ENCODE measurements at regions not wholly inside any gene's neighbourhood (a gene's known extent, or its start where the extent isn't known, plus 50 kb on each side); places are given as distances from the start of the nearest gene placed in this dataset.

- Histone ChIP-seq H3K79me2 (ENCODE audit: insufficient read depth, low read depth, low read length) (no peaks in the 10 kb centered on the region), H3K9me2 (ENCODE audit: insufficient read depth, low read length) (no peaks in the 10 kb centered on the region), H3K27ac (ENCODE audit: low read depth, low read length, poor library complexity, severe bottlenecking) (peak overlapping the region; percentile 97), H3K36me3 (ENCODE audit: insufficient read depth, low read length) (no peaks in the 10 kb centered on the region), H3K9me3 (ENCODE audit: low read length) (peaks cover 6% of the 10 kb centered on the region; the same call in 1 of the 2 replicates), H2AFZ (ENCODE audit: low read length) (peak overlapping the region; percentile 35; the same call in 1 of the 2 replicates), H3K4me1 (ENCODE audit: insufficient read depth, low read length, poor library complexity, severe bottlenecking) (peaks cover 77% of the 10 kb centered on the region), H4K20me1 (ENCODE audit: insufficient read depth, low read length) (no peaks in the 10 kb centered on the region), H3K4me3 (ENCODE audit: low read depth, low read length, poor library complexity, severe bottlenecking) (no peak overlapping the region), H3K4me2 (ENCODE audit: low read length) (peak overlapping the region; percentile 73)
- intact Hi-C loops (cut with micrococcal nuclease; ENCODE audit: unreplicated experiment) = no loop called here
- no peak for DNase-seq (ENCODE audit: low spot score)
- POLR2A ChIA-PET = interaction anchor here (0.6 to 7.2 kb wide), 8 partner anchors 9 to 201 kb away, joined by 3 to 81 read pairs (median 8); no protein-coding TSS in a partner anchor
- no TSS peak for BruUV-seq (replicated peaks)
- CTCF ChIA-PET (ENCODE audit: unreplicated experiment) = interaction anchor here (1.1 to 3.5 kb wide), 4 partner anchors 10 to 173 kb away, joined by 3 to 36 read pairs (median 8); no protein-coding TSS in a partner anchor
- TF ChIP-seq EZH2phosphoT487 (IDR thresholded peaks at IDR 0.05; ENCODE audit: borderline replicate concordance, low read depth, low read length) = no peak
- no peak for TF ChIP-seq CTCF (conservative IDR thresholded peaks at IDR 0.05; ENCODE audit: low read length)
Measured at GRCh38 chr15:31262143-31262530, 64.5 kb upstream of the KLF13 start.

DNA sequence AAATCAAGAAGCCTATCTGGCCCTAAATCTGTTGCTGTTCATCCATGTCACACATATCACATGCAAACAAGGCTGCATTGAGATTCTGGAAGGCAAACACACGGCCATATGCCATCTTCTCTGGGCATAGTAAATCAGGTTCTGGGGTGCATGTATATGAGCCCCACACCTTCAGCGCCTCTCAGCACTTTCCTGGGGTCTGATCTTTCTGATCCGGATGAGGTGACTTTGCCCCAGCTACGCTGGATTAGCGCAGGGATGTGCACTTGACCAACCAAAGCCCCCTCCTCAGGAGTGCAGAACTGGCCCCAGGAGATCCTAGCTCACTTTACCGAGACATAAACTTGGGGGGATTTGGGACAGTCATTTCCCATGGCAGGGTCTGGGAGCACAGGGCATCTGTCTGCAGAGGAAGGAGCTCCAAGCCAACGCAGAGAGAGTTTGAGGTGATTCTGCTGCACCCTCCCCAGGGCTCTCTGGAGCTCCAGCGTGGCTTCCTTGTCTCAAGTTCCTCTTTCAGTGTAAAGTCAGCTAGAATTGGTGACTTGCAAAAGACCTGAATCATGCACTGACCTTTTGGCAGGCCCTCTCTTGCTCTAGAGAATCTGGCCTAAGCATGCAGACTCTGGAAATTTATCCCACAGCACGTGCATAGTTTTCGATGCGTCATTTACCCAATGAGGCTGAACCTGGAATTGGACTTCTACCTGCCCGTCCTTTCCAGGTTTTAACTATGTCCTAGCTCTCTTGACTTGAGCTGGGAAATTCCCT, 63.5 kb upstream of the KLF13 start:
- TF ChIP-seq EZH2phosphoT487 (IDR thresholded peaks at IDR 0.05; ENCODE audit: borderline replicate concordance, low read depth, low read length) = no peak
- no peak for TF ChIP-seq CTCF (conservative IDR thresholded peaks at IDR 0.05; ENCODE audit: low read length)
- peaks cover 86% of the 10 kb centered on the region for H3K4me1 ChIP-seq (ENCODE audit: insufficient read depth, low read length, poor library complexity, severe bottlenecking)
- peak overlapping the region; percentile 97 for H3K27ac ChIP-seq (ENCODE audit: low read depth, low read length, poor library complexity, severe bottlenecking)
- ChIA-PET POLR2A (interaction anchor here (0.6 to 7.2 kb wide), 13 partner anchors 10 to 172 kb away, joined by 3 to 81 read pairs (median 7); no protein-coding TSS in a partner anchor), CTCF (ENCODE audit: unreplicated experiment) (interaction anchor here (0.6 to 3.5 kb wide), 10 partner anchors 19 to 201 kb away, joined by 3 to 36 read pairs (median 4); no protein-coding TSS in a partner anchor)
- peak; percentile 91 for DNase-seq (ENCODE audit: low spot score)
- peak overlapping the region; percentile 37 for H3K4me3 ChIP-seq (ENCODE audit: low read depth, low read length, poor library complexity, severe bottlenecking)
- no peak overlapping the region; the same call in 1 of the 2 replicates for H2AFZ ChIP-seq (ENCODE audit: low read length)
- peak overlapping the region; percentile 73 for H3K4me2 ChIP-seq (ENCODE audit: low read length)
- no peaks in the 10 kb centered on the region for H4K20me1 ChIP-seq (ENCODE audit: insufficient read depth, low read length)
- intact Hi-C loops (cut with micrococcal nuclease; ENCODE audit: unreplicated experiment) = no loop called here
- peaks cover 5% of the 10 kb centered on the region; the same call in 1 of the 2 replicates for H3K9me3 ChIP-seq (ENCODE audit: low read length)
- no peaks in the 10 kb centered on the region for H3K9me2 ChIP-seq (ENCODE audit: insufficient read depth, low read length)
- H3K36me3 ChIP-seq (ENCODE audit: insufficient read depth, low read length) = no peaks in the 10 kb centered on the region
- H3K79me2 ChIP-seq (ENCODE audit: insufficient read depth, low read depth, low read length) = no peaks in the 10 kb centered on the region
- BruUV-seq (replicated peaks) = no TSS peak

All from OCI-LY7 (cell line).